Testis (tissue), 2 donors: ENCODE measurements at regions not wholly inside any gene's neighbourhood (a gene's known extent, or its start where the extent isn't known, plus 50 kb on each side); places are given as distances from the start of the nearest gene placed in this dataset.

ENCODE experiments used
- POLR2A ChIP-seq: fragments of 450-650 bp; IDR thresholded peaks from one replicate; pipeline ENCODE4 v1.6.1; 2017; ENCODE audit warnings: antibody characterized with exemption, mild to moderate bottlenecking, moderate library complexity
- TF ChIP-seq, protein P1 (sequence below), 3 experiments: fragments of 450-650 bp in 2 of 3; fragments of 200-600 bp in 1 of 3; sonication (generic) in 1 of 3; IDR thresholded peaks; one replicate each; pipeline ENCODE4 v1.5.1; 2016 to 2019; ENCODE audit warnings: antibody characterized with exemption in 3 of 3, mild to moderate bottlenecking in 2 of 3, moderate library complexity in 1 of 3

GRCh38 chr6:84466511-84466910, 239.1 kb upstream of the CEP162 start:
- TF ChIP-seq, protein P1, sequence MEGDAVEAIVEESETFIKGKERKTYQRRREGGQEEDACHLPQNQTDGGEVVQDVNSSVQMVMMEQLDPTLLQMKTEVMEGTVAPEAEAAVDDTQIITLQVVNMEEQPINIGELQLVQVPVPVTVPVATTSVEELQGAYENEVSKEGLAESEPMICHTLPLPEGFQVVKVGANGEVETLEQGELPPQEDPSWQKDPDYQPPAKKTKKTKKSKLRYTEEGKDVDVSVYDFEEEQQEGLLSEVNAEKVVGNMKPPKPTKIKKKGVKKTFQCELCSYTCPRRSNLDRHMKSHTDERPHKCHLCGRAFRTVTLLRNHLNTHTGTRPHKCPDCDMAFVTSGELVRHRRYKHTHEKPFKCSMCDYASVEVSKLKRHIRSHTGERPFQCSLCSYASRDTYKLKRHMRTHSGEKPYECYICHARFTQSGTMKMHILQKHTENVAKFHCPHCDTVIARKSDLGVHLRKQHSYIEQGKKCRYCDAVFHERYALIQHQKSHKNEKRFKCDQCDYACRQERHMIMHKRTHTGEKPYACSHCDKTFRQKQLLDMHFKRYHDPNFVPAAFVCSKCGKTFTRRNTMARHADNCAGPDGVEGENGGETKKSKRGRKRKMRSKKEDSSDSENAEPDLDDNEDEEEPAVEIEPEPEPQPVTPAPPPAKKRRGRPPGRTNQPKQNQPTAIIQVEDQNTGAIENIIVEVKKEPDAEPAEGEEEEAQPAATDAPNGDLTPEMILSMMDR (IDR thresholded peaks at IDR 0.05), result no peak
- TF ChIP-seq POLR2A, result no peak
